GF-D8 (cell line): ENCODE measurements at regions not wholly inside any gene's neighbourhood (a gene's known extent, or its start where the extent isn't known, plus 50 kb on each side); places are given as distances from the start of the nearest gene placed in this dataset.
"Not testable (repeated sequence)": the region's sequence is repeated elsewhere in the genome, so short reads cannot be mapped to it uniquely, and the experiment has no call there.

Experiments used
- DNase-seq: peaks from one replicate; lab custom pipeline; 2025; lab: John Stamatoyannopoulos, UW

DNA sequence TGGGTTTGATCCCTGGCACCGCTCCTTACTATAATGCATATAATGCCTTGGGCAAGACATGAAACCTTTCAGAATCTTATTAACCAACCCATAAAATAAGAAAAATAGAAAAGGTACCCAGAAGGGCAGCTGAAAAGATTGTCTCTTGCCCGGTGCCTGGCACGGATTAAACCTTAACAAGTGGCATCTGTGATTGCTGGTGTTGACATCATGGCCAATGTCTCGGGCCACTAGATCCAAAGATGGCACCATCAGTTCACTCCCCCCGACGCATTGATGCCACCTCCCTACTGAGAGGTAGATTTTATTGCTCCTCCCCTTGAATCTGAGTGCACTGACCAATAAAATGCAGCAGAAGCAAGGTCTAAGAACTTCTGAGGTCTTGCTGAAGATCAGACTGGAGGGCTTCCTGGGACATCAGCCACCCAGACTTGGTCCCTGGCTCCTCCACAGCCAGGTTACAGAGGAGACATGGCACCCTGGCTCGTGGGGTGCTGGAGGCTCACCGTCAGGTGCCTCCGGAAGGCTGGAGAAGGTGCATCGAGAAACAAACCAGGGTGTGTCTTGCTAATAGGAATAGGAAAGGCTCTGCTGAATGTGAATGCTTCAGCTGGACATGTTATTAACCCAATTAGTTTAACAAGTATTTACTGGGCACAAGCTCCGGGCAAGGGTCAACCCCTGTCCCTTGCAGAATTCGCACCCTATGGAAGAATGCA, 80.0 kb upstream of the COL5A1 start:
- no peak for DNase-seq

DNA sequence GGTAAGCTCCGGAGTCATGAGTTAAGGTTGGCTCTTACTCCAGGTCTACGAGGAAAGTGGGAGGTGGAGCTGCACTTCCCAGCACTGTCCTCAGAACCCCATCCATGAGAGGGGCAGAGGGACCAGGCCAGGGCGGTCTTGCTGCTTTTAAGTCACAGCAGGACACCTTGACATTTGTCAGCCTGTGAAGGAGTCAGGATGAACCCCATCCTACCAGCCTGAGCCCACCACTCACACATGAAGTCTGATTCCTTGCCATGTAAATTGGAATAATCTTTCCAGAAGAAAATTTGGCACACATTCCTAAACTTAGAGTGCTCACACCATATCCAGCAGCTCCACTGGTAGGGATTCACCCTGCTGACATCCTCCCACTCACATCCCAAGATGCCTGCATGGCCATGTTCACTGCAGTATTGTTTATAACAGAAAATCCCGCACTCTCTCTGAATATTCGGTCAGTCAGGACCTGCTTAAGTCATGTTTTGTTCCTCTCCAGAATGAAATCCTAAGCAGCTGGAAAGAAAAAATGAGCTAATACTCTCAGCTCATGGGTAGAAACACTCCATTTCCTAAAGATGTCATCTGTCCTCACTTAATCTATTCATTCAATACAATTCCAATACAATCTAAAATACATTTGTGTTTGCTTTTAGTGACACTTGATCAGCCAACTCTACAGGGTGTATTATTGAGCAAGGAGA, 79.3 kb upstream of the COL5A1 start:
- DNase-seq: no peak

DNA sequence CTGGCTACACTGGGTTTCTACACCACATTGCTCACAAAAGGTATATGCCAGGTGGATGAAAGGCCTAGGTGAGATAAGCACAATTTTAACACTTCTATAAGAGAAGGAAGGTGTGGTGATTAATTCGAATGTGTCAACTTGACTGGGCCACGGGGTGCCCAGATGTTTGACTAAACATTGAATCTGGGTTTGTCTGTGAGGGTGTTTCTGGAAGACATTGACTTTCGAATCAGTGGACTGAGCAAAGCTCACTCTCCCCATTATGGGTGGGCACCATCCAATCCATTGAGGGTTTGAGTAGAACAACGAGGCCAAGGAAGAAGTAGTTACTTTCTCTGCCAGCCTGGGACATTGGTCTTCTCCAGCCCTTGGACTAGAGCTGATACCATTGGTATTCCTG, 78.2 kb upstream of the COL5A1 start:
- DNase-seq: no peak

DNA sequence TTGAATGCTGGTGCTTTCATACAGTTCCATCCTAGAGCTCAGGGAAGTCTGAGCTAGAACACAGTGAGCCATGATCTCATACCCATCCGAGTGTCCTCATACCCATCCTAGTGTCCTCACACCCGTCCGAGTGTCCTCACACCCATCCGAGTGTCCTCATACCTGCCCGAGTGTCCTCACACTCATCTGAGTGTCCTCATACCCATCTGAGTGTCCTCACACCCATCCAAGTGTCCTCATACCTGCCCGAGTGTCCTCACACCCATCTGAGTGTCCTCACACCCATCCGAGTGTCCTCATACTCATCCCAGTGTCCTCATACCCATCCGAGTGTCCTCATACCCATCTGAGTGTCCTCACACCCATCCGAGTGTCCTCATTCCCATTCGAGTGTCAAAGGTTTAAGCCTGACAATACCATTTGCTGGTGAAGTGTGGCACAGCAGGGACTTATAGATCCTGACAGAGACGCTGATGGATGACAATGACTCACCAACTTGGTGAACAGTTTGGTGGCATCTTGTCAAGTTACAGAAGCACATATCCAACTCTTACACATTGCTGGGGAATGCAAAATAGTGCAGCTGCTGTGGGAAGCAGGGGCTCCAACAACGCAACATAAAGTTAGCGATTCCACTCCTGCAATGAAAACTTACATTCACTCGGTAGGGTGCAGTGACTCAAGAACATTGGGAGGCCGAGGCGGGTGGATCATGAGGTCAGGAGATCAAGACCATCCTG, 77.0 kb upstream of the COL5A1 start:
- no peak for DNase-seq

DNA sequence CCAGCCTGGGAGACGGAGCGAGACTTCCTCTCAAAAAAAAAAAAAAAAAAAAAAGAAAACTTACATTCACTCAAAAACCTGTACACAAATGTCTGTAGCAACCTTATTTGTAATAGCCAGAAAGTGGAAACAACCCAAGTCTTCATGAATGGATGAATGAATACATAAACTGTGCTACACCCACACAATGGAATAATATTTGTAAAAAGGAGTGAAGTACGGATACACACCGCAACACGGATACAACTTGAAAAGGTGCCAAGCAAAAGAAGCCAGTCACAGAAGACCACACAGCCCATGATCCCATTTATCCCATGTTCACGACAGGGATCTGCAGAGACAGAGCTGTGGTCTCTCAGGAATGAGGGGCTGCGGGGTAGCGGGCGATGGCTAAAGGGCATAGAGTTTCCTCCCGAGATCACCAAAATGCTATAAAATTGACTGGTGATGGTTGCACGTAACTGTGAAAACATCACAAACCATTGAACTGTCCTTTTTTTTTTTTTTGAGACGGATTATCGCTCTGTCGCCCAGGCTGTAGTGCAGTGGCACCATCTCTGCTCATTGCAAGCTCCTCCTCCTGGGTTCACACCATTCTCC, 76.2 kb upstream of the COL5A1 start:
- no peak for DNase-seq

DNA sequence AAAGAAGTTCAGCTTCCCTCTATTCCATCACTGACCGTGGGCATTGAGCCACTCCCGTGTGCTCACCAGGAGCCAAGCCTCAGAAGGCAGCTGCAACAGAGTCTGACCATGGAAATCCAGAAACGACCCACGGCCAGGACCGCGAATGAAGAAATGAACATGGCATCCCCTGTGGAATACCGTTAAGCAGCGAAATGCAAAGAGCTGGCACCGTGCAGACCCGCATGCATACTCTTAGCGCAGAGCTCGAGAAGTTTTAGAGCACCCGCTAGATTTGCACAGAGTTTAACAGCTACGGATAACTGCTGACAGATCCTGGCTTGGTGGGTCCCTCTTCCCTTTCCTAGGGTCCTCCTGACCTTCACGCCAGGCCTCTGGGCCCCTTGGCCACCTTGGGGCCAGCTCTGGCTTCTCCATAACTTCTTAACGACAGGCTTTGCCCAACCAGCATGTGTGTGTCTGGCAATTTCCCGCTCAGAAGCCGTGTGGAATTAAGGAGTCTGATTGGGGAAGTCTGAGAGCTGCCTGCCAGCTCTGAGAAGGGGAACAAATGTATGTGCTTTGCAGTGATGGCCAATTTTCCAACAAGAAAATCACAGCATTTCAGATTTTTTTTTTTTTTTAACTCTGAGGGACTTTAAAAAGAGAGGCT, 75.3 kb upstream of the COL5A1 start:
- DNase-seq: no peak

DNA sequence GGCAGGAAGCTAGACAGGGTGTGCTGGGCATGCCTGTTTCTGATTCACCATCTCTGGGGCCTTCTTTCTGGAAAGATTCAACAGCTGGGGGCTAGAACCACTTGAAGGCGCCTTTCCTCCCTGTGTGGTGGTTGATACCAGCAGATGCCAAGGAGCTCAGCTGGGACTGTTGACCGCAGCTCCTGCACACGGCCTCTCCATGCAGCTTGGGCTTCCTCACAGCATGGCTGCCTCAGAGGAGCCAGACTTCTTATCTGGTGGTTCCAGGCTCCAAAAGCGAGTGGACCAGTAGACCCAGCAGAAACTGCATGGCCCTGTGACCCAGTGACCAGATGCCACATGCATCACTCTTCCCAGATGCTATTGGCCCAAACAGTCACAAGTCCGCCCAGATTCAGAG, 74.7 kb upstream of the COL5A1 start:
- no peak for DNase-seq

DNA sequence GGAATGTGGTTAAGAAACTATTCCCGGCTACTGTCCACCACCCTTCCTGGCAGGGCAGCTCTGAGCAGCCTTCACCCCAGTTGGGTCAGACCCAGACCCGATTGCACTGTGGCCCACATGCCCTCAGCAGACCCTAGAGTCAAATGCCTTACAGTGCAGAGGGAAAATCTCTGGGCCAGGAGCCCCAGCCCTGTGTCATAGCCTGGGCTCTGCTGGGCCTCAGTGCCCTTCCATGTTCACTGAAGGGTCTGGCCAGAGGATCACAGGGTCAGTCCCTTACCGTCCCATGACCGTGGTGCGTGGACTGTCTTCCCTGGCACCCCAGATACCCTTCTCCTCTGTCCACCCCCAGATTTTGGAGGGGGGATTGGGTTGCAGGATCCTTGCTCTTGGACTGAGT, 73.5 kb upstream of the COL5A1 start:
- DNase-seq: no peak

DNA sequence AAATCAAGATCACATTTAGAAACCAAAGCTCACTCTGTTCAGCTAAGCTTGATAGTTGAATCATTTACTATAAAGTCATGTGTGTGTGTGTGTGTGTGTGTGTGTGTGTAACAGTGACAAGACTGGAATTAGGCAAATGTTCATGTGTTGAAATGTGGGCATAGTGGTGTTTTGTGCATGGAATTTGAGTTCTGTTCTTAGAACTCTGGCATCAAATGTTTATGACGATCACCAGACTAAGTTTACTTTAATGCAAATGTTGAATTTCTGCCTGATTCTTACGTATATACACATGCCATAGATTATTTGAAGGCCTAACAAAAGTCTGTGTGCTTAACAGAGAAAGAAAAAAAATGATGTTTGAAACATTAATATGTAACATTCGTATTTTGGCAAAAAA, 72.8 kb upstream of the COL5A1 start:
- no peak for DNase-seq

DNA sequence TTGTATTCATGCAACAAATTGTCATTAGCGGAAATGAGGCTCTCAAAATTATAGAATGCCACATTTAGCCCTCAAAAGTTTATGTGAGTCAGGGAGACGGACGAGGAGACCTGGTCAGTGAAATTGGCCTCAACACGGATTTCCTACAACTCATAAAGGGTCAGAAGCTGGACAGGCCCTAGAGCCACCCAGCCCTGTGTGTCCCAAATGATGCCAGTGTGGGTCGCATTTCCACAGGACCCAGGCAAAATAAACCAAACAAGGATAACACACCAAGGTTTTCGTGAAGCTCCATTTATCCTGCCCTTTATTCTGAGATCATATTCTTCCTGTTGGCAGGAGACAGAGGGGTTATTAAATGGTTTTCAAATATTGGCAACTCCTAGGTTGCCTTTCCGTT, 72.0 kb upstream of the COL5A1 start:
- DNase-seq: no peak

DNA sequence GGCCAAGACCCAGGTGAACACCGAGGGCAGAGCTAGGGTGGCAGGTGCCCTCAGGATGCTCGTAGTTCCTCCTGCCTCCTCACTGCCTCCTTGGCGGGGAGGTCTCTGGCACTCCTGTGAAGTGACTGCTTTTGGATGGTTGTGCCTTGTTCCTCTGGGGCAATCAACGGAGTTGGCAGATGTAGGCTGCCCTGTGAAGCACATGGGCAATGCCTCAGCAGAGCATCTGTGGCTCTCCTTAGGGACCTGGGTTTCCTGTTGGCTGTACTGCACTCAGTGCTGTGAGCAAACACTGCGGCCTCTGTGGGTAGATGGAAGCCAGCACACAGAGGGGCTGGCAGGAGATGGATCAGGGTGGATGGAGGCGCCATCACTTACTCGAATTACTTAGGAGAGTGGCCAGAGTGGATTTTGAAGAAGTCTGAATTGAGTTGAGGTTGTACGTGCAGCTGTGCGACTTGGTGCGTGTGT, 71.4 kb upstream of the COL5A1 start:
- no peak for DNase-seq

DNA sequence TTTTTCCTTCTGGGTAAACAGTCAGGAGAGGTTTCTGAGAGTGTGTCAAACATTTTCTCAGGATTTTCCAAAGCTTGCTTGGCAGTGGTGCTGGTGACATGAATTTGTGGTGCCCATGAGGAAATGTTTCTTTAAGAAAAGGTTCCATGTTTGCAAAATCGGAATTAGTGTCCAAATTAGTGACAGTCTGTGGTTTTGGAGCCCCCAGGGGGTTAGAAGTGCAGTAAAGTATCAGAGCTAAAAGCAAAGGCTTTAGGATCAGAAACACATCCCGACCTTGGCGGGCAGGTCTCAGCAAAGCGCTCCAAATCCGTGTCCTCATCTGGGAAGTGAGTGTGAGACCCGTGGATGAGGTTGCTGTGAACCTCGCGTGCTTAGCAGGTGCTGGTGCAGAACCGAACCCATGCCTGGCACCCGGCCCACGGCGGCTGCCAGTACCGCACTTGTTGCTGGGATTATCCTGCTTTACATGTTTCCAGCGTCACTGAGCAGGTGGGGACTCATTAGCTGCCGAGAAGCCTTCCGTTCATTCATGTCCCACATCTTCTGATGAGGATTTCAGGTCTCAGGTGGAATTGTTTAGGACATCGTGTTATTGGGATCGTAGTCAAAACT, 70.8 kb upstream of the COL5A1 start:
- no peak for DNase-seq

DNA sequence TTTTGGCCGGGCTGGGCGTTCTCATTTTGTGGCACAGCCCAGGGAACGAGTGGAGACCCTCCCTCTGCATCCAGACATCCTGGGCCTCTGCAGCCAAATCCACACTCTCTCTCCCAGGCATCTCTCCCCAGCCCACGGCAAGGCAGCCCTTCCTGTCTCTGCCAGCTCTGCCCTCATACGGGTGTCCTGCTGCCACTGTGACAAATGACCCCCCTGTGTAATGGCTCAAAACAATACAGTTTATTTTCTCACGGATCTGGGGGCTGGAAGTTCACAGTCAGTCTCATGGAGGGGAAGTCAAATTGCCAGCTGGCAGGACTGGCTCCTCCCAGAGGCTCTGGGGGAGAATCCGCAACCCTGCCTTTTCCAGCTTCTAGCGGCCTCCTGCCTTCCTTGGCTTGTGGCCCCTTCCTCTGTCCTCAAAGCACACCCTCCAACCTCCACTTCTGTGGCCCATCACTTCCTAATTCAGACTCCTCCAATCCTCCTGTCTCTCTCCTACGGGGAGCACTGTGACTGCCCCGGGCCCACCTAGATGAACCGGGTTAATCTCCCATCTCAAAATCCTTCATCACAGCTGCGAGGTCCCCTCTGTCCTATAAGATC, 70.2 kb upstream of the COL5A1 start:
- no peak for DNase-seq

DNA sequence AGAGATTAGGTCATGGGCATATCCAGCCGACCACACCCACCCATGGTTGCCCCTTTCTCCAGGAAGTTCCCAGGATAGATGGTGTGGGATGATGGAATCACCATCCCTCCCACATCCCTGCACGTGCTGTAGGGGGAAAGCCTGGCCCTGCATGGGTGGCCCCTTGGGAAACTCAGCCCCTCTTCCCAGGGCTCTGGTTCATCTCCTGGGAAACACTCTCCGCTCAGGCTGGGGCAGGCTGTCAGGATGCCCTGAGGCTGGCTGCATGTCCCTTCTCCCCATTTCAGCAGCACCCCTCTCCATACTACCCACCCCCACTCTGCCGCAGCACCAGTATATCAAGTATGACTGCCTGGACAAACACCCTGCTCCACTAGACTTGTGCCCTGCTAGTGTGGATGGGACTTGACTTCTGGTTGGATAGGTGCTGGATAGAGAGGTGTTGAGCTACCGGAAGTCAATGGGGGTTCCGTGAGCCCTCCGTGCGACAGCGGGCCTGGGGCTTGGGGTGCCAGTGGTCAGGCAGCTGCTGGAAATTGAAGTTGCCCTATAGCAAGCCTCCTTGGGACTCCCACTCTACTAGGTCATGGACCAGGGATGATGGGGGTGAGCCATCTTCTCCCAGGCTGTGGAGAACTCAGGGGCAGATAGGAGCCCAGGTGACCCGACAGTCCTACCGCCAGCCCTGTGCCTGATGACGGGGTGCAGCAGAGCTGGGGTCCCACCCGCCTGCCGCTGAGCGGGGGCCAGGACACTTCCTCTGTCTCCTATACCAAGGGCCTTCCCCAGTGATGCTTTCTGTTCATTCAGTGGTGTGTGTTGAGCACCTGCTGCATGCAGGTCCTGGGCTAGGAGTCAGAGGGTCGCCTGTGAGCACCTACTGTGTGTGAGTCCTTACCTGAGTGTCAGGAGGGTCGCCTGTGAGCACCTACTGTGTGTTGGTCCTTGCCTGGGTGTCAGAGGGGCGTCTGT, 69.4 kb upstream of the COL5A1 start:
- DNase-seq: no peak

DNA sequence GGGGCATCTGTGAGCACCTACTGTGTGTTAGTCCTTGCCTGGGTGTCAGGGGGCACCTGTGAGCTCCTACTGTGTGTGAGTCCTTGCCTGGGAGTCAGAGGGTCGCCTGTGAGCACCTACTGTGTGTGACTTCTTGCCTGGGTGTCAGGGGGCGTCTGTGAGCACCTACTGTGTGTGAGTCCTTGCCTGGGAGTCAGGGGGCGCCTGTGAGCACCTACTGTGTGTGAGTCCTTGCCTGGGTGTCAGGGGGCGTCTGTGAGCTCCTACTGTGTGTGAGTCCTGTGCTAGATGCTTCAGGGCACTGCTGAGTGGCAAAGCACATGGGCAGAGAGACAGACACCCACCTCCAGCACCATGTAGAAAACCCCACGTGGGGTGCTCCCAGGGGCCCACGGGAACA, 66.9 kb upstream of the COL5A1 start:
- not testable (repeated sequence) for DNase-seq

DNA sequence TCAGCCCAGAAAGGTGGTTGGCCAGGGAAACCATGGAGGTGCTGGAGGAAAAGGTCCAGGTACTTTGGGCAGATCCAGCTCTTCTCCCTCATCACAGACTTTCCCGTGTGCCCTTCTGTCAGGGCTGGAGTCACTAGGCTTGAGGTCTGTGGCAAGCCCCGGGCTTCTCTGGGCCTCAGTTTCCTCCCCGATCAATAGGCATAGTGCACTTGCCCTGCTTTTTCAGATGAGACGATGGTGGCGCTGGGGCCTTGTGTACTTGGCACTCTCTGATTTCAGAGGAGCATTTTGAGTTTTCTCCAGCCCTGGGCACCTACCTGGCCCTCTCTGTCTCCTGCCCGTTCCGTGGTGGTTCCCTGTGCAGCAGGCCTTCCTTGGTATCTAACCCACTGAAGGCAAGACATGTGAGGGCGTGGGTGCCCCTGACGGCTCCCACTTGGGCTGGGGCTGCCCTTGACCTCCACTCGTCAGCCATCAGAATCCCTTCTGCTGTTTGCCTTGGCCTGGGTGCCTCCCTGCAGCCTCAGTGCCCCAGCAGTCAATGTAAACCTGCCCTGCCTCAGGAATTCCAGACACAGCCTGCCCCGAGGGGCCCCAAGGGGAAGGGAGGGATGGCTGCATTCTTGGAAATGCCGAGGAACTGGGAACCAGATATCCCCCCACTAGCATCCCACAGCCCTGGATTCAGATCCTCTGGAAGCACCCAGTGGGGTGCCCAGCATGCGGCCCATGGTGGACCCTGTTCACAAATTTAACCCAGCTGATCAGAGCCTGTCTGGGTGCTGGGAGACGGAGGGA, 66.3 kb upstream of the COL5A1 start:
- no peak for DNase-seq

DNA sequence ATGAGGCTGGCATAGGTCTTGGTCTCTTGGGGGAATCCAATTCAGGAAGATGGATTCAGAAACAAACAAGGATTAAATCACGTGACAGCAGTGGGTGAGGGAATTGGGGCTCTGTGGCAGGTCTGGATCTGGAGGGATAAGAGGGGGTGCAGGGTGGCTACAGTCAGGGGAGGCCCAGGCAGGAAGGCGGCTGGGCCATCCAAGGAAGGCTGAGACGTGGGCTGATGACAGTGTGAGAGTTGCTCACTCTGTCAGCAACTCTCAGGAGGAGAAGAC, 65.8 kb upstream of the COL5A1 start:
- no peak for DNase-seq

DNA sequence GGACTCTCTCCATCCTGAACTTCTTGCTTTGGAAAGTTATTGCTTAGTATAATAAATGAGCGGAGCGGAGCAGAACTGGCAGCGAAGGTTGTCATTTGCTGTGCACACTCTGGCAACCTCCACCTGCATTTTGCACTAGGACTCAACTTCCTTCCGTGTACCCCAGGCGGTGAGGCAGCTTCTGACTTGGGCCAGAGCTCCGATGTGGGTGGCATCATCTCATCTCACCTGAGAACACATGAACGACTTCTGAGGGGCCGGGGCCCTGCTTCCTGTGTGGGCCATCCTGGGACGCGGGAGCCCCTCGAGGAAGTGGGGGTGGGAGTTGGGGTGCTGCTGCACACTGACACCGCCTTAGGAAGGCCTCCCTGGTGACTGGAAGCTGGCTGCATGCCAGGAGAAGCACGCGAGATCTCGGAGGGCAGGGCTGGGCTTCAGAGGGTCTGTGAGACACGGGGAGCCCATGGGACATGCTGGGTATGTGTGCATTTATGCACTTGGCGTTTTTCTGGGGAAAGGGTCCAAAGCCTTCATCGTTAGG, 56.5 kb upstream of the COL5A1 start:
- DNase-seq: no peak
